ENCODE measurements at regions not wholly inside any gene's neighbourhood (a gene's known extent, or its start where the extent isn't known, plus 50 kb on each side); places are given as distances from the start of the nearest gene placed in this dataset.

DNA sequence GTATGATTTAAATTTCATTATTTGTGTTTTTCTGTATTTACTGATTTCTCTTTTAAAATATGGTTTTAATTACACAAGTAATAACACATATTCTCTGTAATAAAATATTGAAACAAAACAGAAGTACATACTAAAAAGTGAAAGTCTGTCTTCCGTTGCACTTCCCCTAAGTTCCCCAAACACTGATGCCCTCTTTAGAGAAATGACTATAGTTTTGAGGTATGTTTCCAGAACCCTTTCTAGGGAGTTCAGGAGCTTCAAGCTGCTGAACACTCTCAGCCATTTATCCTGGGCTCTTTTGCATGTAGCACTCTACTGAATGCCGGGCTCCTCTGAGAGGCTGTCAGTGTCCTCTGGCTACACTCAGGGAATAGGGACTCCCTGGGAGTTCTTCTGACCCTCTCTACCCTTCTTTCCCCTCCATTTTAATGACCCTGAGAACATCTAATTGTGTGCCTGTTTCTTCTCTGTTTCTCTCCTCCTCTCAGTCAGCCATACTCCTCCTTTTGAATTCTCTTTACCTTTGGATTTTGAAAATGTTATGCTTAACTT is 60.4 kb upstream of the KCNAB1 start:
- TF ChIP-seq CTCF (IDR thresholded peaks at IDR 0.05) (no peak), POLR2A (IDR thresholded peaks at IDR 0.05) (no peak)
